HUES64 (cell line): ENCODE measurements at regions not wholly inside any gene's neighbourhood (a gene's known extent, or its start where the extent isn't known, plus 50 kb on each side); places are given as distances from the start of the nearest gene placed in this dataset.
A peak's percentile ranks its signal among the peaks of the same experiment; 100 is the strongest.

Source experiments
- H3K27ac ChIP-seq: 2 replicates; pipeline ENCODE4 v1.7.0; 2013; ENCODE audit warnings: low read depth, low read length, inconsistent platforms
- H3K27me3 ChIP-seq: 2 replicates; pipeline ENCODE4 v1.6.1; 2013; ENCODE audit warnings: mild to moderate bottlenecking, low read length; ENCODE audit not compliant: insufficient read depth
- H3K36me3 ChIP-seq: 2 replicates; pipeline ENCODE4 v1.6.1; 2013; ENCODE audit warnings: mild to moderate bottlenecking, low read length; ENCODE audit not compliant: insufficient read depth
- H3K4me1 ChIP-seq: 2 replicates; pipeline ENCODE4 v1.6.1; 2013; ENCODE audit warnings: mild to moderate bottlenecking, low read length, moderate library complexity; ENCODE audit not compliant: insufficient read depth
- H3K4me3 ChIP-seq: 2 replicates; pipeline ENCODE4 v1.5.1; 2013; ENCODE audit warnings: mild to moderate bottlenecking, low read length, moderate library complexity
- H3K9ac ChIP-seq: 2 replicates; pipeline ENCODE4 v1.6.1; 2013; ENCODE audit warnings: mild to moderate bottlenecking, low read depth, low read length
- H3K9me3 ChIP-seq: 2 replicates; pipeline ENCODE4 v1.6.1; 2013; ENCODE audit warnings: low read depth, low read length; ENCODE audit not compliant: insufficient read depth
- WGBS: fragments of 150-250, 120-280 bp; methylation state at CpG from one replicate; pipeline ENCODE4 v1.1.7; 2013; ENCODE audit warnings: missing lambda C conversion rate; 5-methylcytosine and 5-hydroxymethylcytosine counted together

GRCh38 chr9:88056876-88057275 lies 81.4 kb downstream of the SPATA31C2 start:
- H3K4me1 ChIP-seq, result no peaks in the 10 kb centered on the region
- WGBS, result 90% methylated on average over 8 of the region's 8 CpGs
- H3K4me3 ChIP-seq, result no peak overlapping the region
- H3K27me3 ChIP-seq, result no peaks in the 10 kb centered on the region
- no peak overlapping the region for H3K9ac ChIP-seq
- no peaks in the 10 kb centered on the region for H3K36me3 ChIP-seq
- H3K9me3 ChIP-seq, result no peaks in the 10 kb centered on the region
- H3K27ac ChIP-seq, result no peak overlapping the region

GRCh38 chr9:88053856-88054501 lies 79.6 kb upstream of the CDK20 start:
- no peaks in the 10 kb centered on the region; the same call in 1 of the 2 replicates for H3K4me1 ChIP-seq
- H3K9me3 ChIP-seq, result no peaks in the 10 kb centered on the region
- H3K9ac ChIP-seq, result no peak overlapping the region
- H3K36me3 ChIP-seq, result no peaks in the 10 kb centered on the region
- H3K27ac ChIP-seq, result no peak overlapping the region
- 94% methylated on average over 9 of the region's 9 CpGs for WGBS
- no peak overlapping the region for H3K4me3 ChIP-seq
- no peaks in the 10 kb centered on the region for H3K27me3 ChIP-seq

- H3K4me3 ChIP-seq, result no peak overlapping the region
- H3K9me3 ChIP-seq, result no peaks in the 10 kb centered on the region
- H3K36me3 ChIP-seq, result no peaks in the 10 kb centered on the region
- H3K9ac ChIP-seq, result no peak overlapping the region
- WGBS, result 76% methylated on average over 4 of the region's 5 CpGs
- no peaks in the 10 kb centered on the region for H3K27me3 ChIP-seq
- H3K27ac ChIP-seq, result no peak overlapping the region
- no peaks in the 10 kb centered on the region; the same call in 1 of the 2 replicates for H3K4me1 ChIP-seq
Measured at GRCh38 chr9:88052321-88052965, 78.1 kb upstream of the CDK20 start.

GRCh38 chr9:88051138-88051537 lies 76.8 kb upstream of the CDK20 start:
- H3K9me3 ChIP-seq, result no peaks in the 10 kb centered on the region
- no peak overlapping the region for H3K4me3 ChIP-seq
- no peak overlapping the region for H3K27ac ChIP-seq
- 88% methylated on average over 8 of the region's 8 CpGs for WGBS
- no peaks in the 10 kb centered on the region for H3K36me3 ChIP-seq
- no peaks in the 10 kb centered on the region for H3K27me3 ChIP-seq
- H3K4me1 ChIP-seq, result peaks cover 7% of the 10 kb centered on the region
- no peak overlapping the region for H3K9ac ChIP-seq

GRCh38 chr9:88049677-88050307 lies 75.5 kb upstream of the CDK20 start:
- Histone ChIP-seq H3K4me1 (peaks cover 10% of the 10 kb centered on the region), H3K4me3 (no peak overlapping the region), H3K36me3 (no peaks in the 10 kb centered on the region; the same call in 1 of the 2 replicates), H3K9ac (no peak overlapping the region), H3K27me3 (no peaks in the 10 kb centered on the region), H3K27ac (no peak overlapping the region), H3K9me3 (peaks cover 5% of the 10 kb centered on the region)
- 74% methylated on average over 14 of the region's 14 CpGs for WGBS

- H3K9ac ChIP-seq, result no peak overlapping the region
- H3K36me3 ChIP-seq, result peaks cover 4% of the 10 kb centered on the region; the same call in 1 of the 2 replicates
- WGBS, result 88% methylated on average over 3 of the region's 3 CpGs
- peaks cover 10% of the 10 kb centered on the region for H3K4me1 ChIP-seq
- H3K27me3 ChIP-seq, result no peaks in the 10 kb centered on the region
- H3K27ac ChIP-seq, result no peak overlapping the region
- H3K4me3 ChIP-seq, result no peak overlapping the region
- H3K9me3 ChIP-seq, result peaks cover 19% of the 10 kb centered on the region
Measured at GRCh38 chr9:88046542-88046941, 72.2 kb upstream of the CDK20 start.

GRCh38 chr9:88045686-88046085 lies 71.4 kb upstream of the CDK20 start:
- WGBS, result 70% methylated on average over 3 of the region's 3 CpGs
- no peaks in the 10 kb centered on the region for H3K27me3 ChIP-seq
- H3K4me3 ChIP-seq, result no peak overlapping the region
- peaks cover 10% of the 10 kb centered on the region for H3K4me1 ChIP-seq
- H3K36me3 ChIP-seq, result peaks cover 4% of the 10 kb centered on the region; the same call in 1 of the 2 replicates
- peaks cover 19% of the 10 kb centered on the region for H3K9me3 ChIP-seq
- peak overlapping the region; percentile 49; the same call in 1 of the 2 replicates for H3K27ac ChIP-seq
- H3K9ac ChIP-seq, result no peak overlapping the region

GRCh38 chr9:88044200-88044599 lies 69.9 kb upstream of the CDK20 start:
- Histone ChIP-seq H3K4me3 (no peak overlapping the region), H3K9ac (no peak overlapping the region), H3K36me3 (peaks cover 4% of the 10 kb centered on the region; the same call in 1 of the 2 replicates), H3K9me3 (peaks cover 19% of the 10 kb centered on the region), H3K27ac (no peak overlapping the region), H3K4me1 (peaks cover 10% of the 10 kb centered on the region), H3K27me3 (no peaks in the 10 kb centered on the region)
- WGBS, result 94% methylated on average over 3 of the region's 3 CpGs

- peaks cover 19% of the 10 kb centered on the region for H3K9me3 ChIP-seq
- H3K4me1 ChIP-seq, result peaks cover 10% of the 10 kb centered on the region
- no peak overlapping the region for H3K27ac ChIP-seq
- H3K27me3 ChIP-seq, result no peaks in the 10 kb centered on the region
- no peak overlapping the region for H3K4me3 ChIP-seq
- 96% methylated on average over 3 of the region's 3 CpGs for WGBS
- H3K9ac ChIP-seq, result no peak overlapping the region
- H3K36me3 ChIP-seq, result peaks cover 4% of the 10 kb centered on the region; the same call in 1 of the 2 replicates
Measured at GRCh38 chr9:88043647-88044046, 69.3 kb upstream of the CDK20 start.

GRCh38 chr9:88041447-88041846 lies 67.1 kb upstream of the CDK20 start:
- Histone ChIP-seq H3K36me3 (peaks cover 4% of the 10 kb centered on the region; the same call in 1 of the 2 replicates), H3K4me3 (no peak overlapping the region), H3K9ac (no peak overlapping the region), H3K4me1 (peaks cover 6% of the 10 kb centered on the region), H3K27me3 (no peaks in the 10 kb centered on the region), H3K9me3 (peaks cover 37% of the 10 kb centered on the region), H3K27ac (no peak overlapping the region)
- WGBS, result no CpG with 5 or more reads among the region's 1 CpG

- Histone ChIP-seq H3K9me3 (peaks cover 21% of the 10 kb centered on the region), H3K27me3 (no peaks in the 10 kb centered on the region), H3K36me3 (no peaks in the 10 kb centered on the region), H3K9ac (no peak overlapping the region), H3K4me3 (no peak overlapping the region), H3K27ac (no peak overlapping the region), H3K4me1 (peaks cover 4% of the 10 kb centered on the region; the same call in 1 of the 2 replicates)
- 97% methylated on average over 3 of the region's 3 CpGs for WGBS
Measured at GRCh38 chr9:88037285-88037845, 63.0 kb upstream of the CDK20 start.
